CD4-positive, alpha-beta T cell treated with Interleukin-17A for 4 hours (primary cell): ENCODE measurements at regions not wholly inside any gene's neighbourhood (a gene's known extent, or its start where the extent isn't known, plus 50 kb on each side); places are given as distances from the start of the nearest gene placed in this dataset.

Experiments
- DNase-seq: peaks from one replicate; pipeline ENCODE4 v3.0.0-alpha.2; 2020; ENCODE audit warnings: mixed read lengths

- DNase-seq = no peak
These were observed 399.2 kb downstream of the NLGN4X start for GRCh38 chrX:5829469-5829868.

GRCh38 chrX:5829060-5829459 is 399.6 kb downstream of the NLGN4X start:
- DNase-seq = no peak

- DNase-seq = no peak
These were observed 404.8 kb downstream of the NLGN4X start for GRCh38 chrX:5823903-5824302.

GRCh38 chrX:5810636-5811035 is 418.0 kb downstream of the NLGN4X start:
- DNase-seq = no peak

- DNase-seq = no peak
These were observed 421.5 kb downstream of the NLGN4X start for GRCh38 chrX:5807181-5807580.

GRCh38 chrX:5802391-5802790 is 426.3 kb downstream of the NLGN4X start:
- DNase-seq = no peak

GRCh38 chrX:5791721-5792120 is 436.9 kb downstream of the NLGN4X start:
- no peak for DNase-seq

GRCh38 chrX:5788910-5789309 is 439.8 kb downstream of the NLGN4X start:
- DNase-seq = no peak

GRCh38 chrX:5780821-5781220 is 447.8 kb downstream of the NLGN4X start:
- DNase-seq = no peak

- DNase-seq = no peak
These were observed 452.7 kb downstream of the NLGN4X start for GRCh38 chrX:5775846-5776430.

- no peak for DNase-seq
These were observed 454.2 kb downstream of the NLGN4X start for GRCh38 chrX:5774446-5774845.

- DNase-seq = no peak
These were observed 457.2 kb downstream of the NLGN4X start for GRCh38 chrX:5771441-5771840.

GRCh38 chrX:5756616-5757015 is 472.1 kb downstream of the NLGN4X start:
- no peak for DNase-seq

- DNase-seq = no peak
These were observed 475.4 kb downstream of the NLGN4X start for GRCh38 chrX:5753291-5753690.

- DNase-seq = no peak
These were observed 475.8 kb downstream of the NLGN4X start for GRCh38 chrX:5752831-5753230.

GRCh38 chrX:5748586-5749150 is 480.0 kb downstream of the NLGN4X start:
- no peak for DNase-seq

- DNase-seq = no peak
These were observed 482.4 kb downstream of the NLGN4X start for GRCh38 chrX:5746231-5746630.

- DNase-seq = no peak
These were observed 495.2 kb downstream of the NLGN4X start for GRCh38 chrX:5733501-5733900.

GRCh38 chrX:5730556-5730955 is 498.1 kb downstream of the NLGN4X start:
- DNase-seq = no peak

- DNase-seq = no peak
These were observed 502.4 kb downstream of the NLGN4X start for GRCh38 chrX:5726224-5726623.

- no peak for DNase-seq
These were observed 504.5 kb downstream of the NLGN4X start for GRCh38 chrX:5724123-5724522.

GRCh38 chrX:5718651-5719050 is 510.0 kb downstream of the NLGN4X start:
- DNase-seq = no peak

- DNase-seq = no peak
These were observed 512.0 kb downstream of the NLGN4X start for GRCh38 chrX:5716666-5717065.

GRCh38 chrX:5708251-5708650 is 520.4 kb downstream of the NLGN4X start:
- no peak for DNase-seq

GRCh38 chrX:5702890-5703289 is 525.8 kb downstream of the NLGN4X start:
- no peak for DNase-seq
